A549 (cell line): ENCODE measurements at regions not wholly inside any gene's neighbourhood (a gene's known extent, or its start where the extent isn't known, plus 50 kb on each side); places are given as distances from the start of the nearest gene placed in this dataset.

Experiments
- ATAC-seq, 2 experiments: fragments of 200-7000 bp in 1 of 2; fragments of >200 bp in 1 of 2; cut with Nextera tagmentation in 1 of 2; cut with Tn5 transposase in 1 of 2; 3 replicates each; pipeline versions ENCODE4 v1.8.0 to v1.9.1; 2018 to 2020; ENCODE audit warnings: mild to moderate bottlenecking in 1 of 2, moderate library complexity in 1 of 2
- CTCF ChIA-PET: fragments of 300-600 bp; sonication (Branson Sonifier 250); formaldehyde crosslinking; extraction: SDS; loops from one replicate; lab custom pipeline; 2021; ENCODE audit warnings: antibody characterized with exemption, inconsistent platforms; lab: Yijun Ruan, JAX
- POLR2A ChIA-PET: fragments of 350-600 bp; formaldehyde crosslinking; extraction: SDS; loops from one replicate; lab custom pipeline; 2021; ENCODE audit warnings: antibody characterized with exemption, inconsistent platforms; lab: Yijun Ruan, JAX
- DNase-seq, 2 experiments: peaks; one replicate each; pipeline versions ENCODE4 v3.0.0 to v3.0.0-alpha.2; 2011 to 2016; ENCODE audit warnings: low read depth in 1 of 2, low spot score in 1 of 2
- FAIRE-seq: peaks from 2 replicates; lab custom pipeline; 2011; peaks lifted over from hg19 to GRCh38; lab: Jason Lieb, UNC
- H3K27ac ChIP-seq, 2 experiments: fragments of >200 bp; sonication (Bioruptor Twin); formaldehyde crosslinking; 3 replicates each; pipeline ENCODE4 v1.5.1; 2016 to 2017
- H3K4me1 ChIP-seq: fragments of >200 bp; sonication (Bioruptor Twin); formaldehyde crosslinking; 3 replicates; pipeline ENCODE4 v1.6.1; 2016
- H3K4me2 ChIP-seq: fragments of >200 bp; sonication (Bioruptor Twin); formaldehyde crosslinking; 3 replicates; pipeline ENCODE4 v1.6.1; 2016
- H3K4me3 ChIP-seq: fragments of >200 bp; sonication (Bioruptor Twin); formaldehyde crosslinking; 3 replicates; pipeline ENCODE4 v1.5.1; 2016
- H3K9me3 ChIP-seq: fragments of >200 bp; sonication (Bioruptor Twin); formaldehyde crosslinking; 3 replicates; pipeline ENCODE4 v1.6.1; 2016
- BCL3 ChIP-seq: fragments of >200 bp; sonication (Bioruptor Twin); formaldehyde crosslinking; IDR thresholded peaks from 3 replicates; pipeline ENCODE4 v1.6.1; 2016
- CBX2 ChIP-seq: fragments of 200-600 bp; sonication (generic); IDR thresholded peaks from 2 replicates; pipeline ENCODE4 v1.6.1; 2016; ENCODE audit warnings: low read depth, mild to moderate bottlenecking, borderline replicate concordance
- CBX8 ChIP-seq: fragments of 200-600 bp; sonication (generic); IDR thresholded peaks from 2 replicates; pipeline ENCODE4 v1.6.1; 2016
- CEBPB ChIP-seq, 2 experiments: fragments of >200 bp in 1 of 2; sonication (Bioruptor Twin) in 1 of 2; formaldehyde crosslinking in 1 of 2; IDR thresholded peaks; 2 replicates each; pipeline ENCODE4 v1.6.1; 2012 to 2016
- CHD2 ChIP-seq: fragments of 150-350 bp; IDR thresholded peaks from 2 replicates; pipeline ENCODE4 v1.6.1; 2014; ENCODE audit warnings: low read length; ENCODE audit not compliant: partially characterized antibody
- CHD4 ChIP-seq: fragments of 200-600 bp; sonication (generic); IDR thresholded peaks from 2 replicates; pipeline ENCODE4 v1.6.1; 2016; ENCODE audit warnings: antibody characterized with exemption, mild to moderate bottlenecking, borderline replicate concordance
- EHF ChIP-seq: fragments of 250-450 bp; sonication (Bioruptor Pico); IDR thresholded peaks from 2 replicates; pipeline ENCODE4 v1.5.0; 2020; ENCODE audit warnings: mild to moderate bottlenecking
- EP300 ChIP-seq, 2 experiments: fragments of >200 bp; sonication (Bioruptor Twin); formaldehyde crosslinking; IDR thresholded peaks; 2 replicates in 1 of 2; 3 replicates in 1 of 2; pipeline ENCODE4 v1.6.1; 2016 to 2017
- ESRRA ChIP-seq: fragments of 150-350 bp; IDR thresholded peaks from 2 replicates; pipeline ENCODE4 v1.6.1; 2014; ENCODE audit warnings: mild to moderate bottlenecking, low read length, borderline replicate concordance
- FOSL2 ChIP-seq, 2 experiments: fragments of 450-650 bp in 1 of 2; fragments of >200 bp in 1 of 2; sonication (Bioruptor Twin) in 1 of 2; formaldehyde crosslinking; IDR thresholded peaks; 2 replicates each; pipeline versions ENCODE4 v1.5.0 to v1.6.1; 2016 to 2020; ENCODE audit warnings: mild to moderate bottlenecking in 1 of 2, moderate library complexity in 1 of 2
- FOXS1 ChIP-seq: fragments of 250-450 bp; sonication (Bioruptor Pico); IDR thresholded peaks from 2 replicates; pipeline ENCODE4 v1.5.0; 2020; ENCODE audit warnings: mild to moderate bottlenecking, moderate library complexity
- HOXA7 ChIP-seq: fragments of 250-450 bp; sonication (Bioruptor Pico); IDR thresholded peaks from 2 replicates; pipeline ENCODE4 v1.5.0; 2020; ENCODE audit warnings: mild to moderate bottlenecking, moderate library complexity
- HOXB5 ChIP-seq: fragments of 250-450 bp; sonication (Bioruptor Pico); IDR thresholded peaks from 2 replicates; pipeline ENCODE4 v1.5.0; 2020; ENCODE audit warnings: mild to moderate bottlenecking, moderate library complexity
- JUN ChIP-seq, 2 experiments: fragments of >200 bp; sonication (Bioruptor Twin); formaldehyde crosslinking; IDR thresholded peaks; 2 replicates in 1 of 2; 3 replicates in 1 of 2; pipeline ENCODE4 v1.6.1; 2016 to 2017
- KDM1A ChIP-seq: fragments of 200-600 bp; sonication (generic); IDR thresholded peaks from 2 replicates; pipeline ENCODE4 v1.6.1; 2016; ENCODE audit warnings: low read depth, mild to moderate bottlenecking
- KDM5A ChIP-seq: fragments of 200-600 bp; sonication (generic); IDR thresholded peaks from 2 replicates; pipeline ENCODE4 v1.6.1; 2016; ENCODE audit warnings: antibody characterized with exemption, mild to moderate bottlenecking
- POLR2A ChIP-seq: IDR thresholded peaks from 2 replicates; pipeline ENCODE4 v1.6.1; 2012; ENCODE audit warnings: mild to moderate bottlenecking, low read length
- TFCP2L1 ChIP-seq: fragments of 250-450 bp; sonication (Bioruptor Pico); IDR thresholded peaks from 2 replicates; pipeline ENCODE4 v1.5.0; 2021; ENCODE audit warnings: mild to moderate bottlenecking
- USF2 ChIP-seq: fragments of 450-650 bp; IDR thresholded peaks from 2 replicates; pipeline ENCODE4 v1.6.1; 2014; ENCODE audit warnings: antibody characterized with exemption
- ZNF302 ChIP-seq: fragments of 250-450 bp; sonication (Bioruptor Pico); IDR thresholded peaks from 2 replicates; pipeline ENCODE4 v1.9.0; 2021; ENCODE audit warnings: inconsistent platforms, mild to moderate bottlenecking, moderate library complexity
- WGBS: methylation state at CpG from one replicate; pipeline ENCODE4 v1.1.6; 2017; ENCODE audit errors: missing lambda C conversion rate; 5-methylcytosine and 5-hydroxymethylcytosine counted together
- TF ChIP-seq, protein P1 (sequence below): IDR thresholded peaks from 2 replicates; pipeline ENCODE4 v1.6.1; 2012
- TF ChIP-seq, protein P2 (sequence below): IDR thresholded peaks from 2 replicates; pipeline ENCODE4 v1.6.1; 2012
- TF ChIP-seq, protein P3 (sequence below): fragments of 150-350 bp; IDR thresholded peaks from 2 replicates; pipeline ENCODE4 v1.6.1; 2014; ENCODE audit warnings: low read depth, mild to moderate bottlenecking, low read length
- TF ChIP-seq, protein P4 (sequence below): fragments of 250-450 bp; sonication (Bioruptor Pico); IDR thresholded peaks from 2 replicates; pipeline ENCODE4 v1.5.0; 2020; ENCODE audit warnings: low read depth, mild to moderate bottlenecking, moderate library complexity

DNA sequence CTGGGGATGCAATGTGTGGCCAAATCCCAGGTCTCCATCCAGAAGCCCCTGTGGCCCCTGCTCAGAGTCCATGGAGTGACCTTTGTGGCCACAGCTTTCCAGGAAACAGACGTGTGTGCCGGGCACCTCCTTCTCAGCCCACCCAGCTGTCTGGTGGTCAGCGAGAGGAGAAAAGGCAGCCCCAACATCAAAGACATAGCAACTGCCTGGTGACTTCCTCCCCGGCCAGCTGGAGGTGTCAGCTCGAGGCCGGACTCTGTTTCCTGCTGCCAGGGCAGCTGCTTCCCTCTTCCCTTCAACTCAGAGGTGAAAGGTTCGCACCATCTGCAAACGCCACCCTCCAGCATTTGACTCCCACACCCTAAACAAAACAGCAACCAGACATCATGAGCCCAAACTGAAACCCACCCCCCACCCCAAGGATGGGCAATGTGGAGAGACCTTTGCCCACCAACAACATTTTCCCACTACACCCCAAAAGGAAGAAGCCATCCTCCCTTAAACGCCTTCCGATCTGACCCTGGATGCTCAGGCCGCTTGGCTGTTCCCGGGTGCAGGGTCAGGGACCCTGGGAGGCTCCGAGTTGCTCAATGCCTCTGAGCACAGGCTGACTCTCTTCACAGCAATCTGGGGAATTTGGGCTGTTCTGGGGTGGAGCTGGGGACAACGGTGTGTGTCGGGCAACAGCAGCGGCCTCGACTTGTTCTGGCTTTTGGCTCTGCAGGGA, 162.3 kb downstream of the PSMG1 start:
- Histone ChIP-seq H3K9me3 (no peaks in the 10 kb centered on the region), H3K4me3 (no peak overlapping the region), H3K4me2 (peak overlapping the region; percentile 57), H3K4me1 (peaks cover 14% of the 10 kb centered on the region), H3K27ac (peak overlapping the region; percentile 38 to 78; a peak in 5 of 6 replicates)
- CTCF ChIA-PET: no interaction called here
- WGBS: 74% methylated on average over 8 of the region's 17 CpGs
- FAIRE-seq (no peak), ATAC-seq (peak; percentile 62 to 82; a peak in 4 of 6 replicates), DNase-seq (peak in 1 of 2 experiments; percentile 36)
- TF ChIP-seq CBX2: no peak
- TF ChIP-seq, protein P1, sequence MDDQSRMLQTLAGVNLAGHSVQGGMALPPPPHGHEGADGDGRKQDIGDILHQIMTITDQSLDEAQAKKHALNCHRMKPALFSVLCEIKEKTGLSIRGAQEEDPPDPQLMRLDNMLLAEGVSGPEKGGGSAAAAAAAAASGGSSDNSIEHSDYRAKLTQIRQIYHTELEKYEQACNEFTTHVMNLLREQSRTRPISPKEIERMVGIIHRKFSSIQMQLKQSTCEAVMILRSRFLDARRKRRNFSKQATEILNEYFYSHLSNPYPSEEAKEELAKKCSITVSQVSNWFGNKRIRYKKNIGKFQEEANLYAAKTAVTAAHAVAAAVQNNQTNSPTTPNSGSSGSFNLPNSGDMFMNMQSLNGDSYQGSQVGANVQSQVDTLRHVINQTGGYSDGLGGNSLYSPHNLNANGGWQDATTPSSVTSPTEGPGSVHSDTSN: no peak
- TF ChIP-seq KDM5A: no peak
- TF ChIP-seq, protein P2, sequence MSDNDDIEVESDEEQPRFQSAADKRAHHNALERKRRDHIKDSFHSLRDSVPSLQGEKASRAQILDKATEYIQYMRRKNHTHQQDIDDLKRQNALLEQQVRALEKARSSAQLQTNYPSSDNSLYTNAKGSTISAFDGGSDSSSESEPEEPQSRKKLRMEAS: no peak
- TF ChIP-seq, protein P3, sequence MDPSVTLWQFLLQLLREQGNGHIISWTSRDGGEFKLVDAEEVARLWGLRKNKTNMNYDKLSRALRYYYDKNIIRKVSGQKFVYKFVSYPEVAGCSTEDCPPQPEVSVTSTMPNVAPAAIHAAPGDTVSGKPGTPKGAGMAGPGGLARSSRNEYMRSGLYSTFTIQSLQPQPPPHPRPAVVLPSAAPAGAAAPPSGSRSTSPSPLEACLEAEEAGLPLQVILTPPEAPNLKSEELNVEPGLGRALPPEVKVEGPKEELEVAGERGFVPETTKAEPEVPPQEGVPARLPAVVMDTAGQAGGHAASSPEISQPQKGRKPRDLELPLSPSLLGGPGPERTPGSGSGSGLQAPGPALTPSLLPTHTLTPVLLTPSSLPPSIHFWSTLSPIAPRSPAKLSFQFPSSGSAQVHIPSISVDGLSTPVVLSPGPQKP: no peak
- no peak for TF ChIP-seq ESRRA
- no peak for TF ChIP-seq FOSL2 (IDR thresholded peaks at IDR 0.05)
- TF ChIP-seq FOSL2 (CRISPR knock-in tag; IDR thresholded peaks at IDR 0.05): peak; percentile 55; the same call in 1 of the 2 replicates
- no peak for TF ChIP-seq USF2
- no peak for TF ChIP-seq KDM1A
- no peak for TF ChIP-seq CBX8
- peak in 1 of 2 experiments; percentile 69; a peak in 2 of 4 replicates for TF ChIP-seq CEBPB (IDR thresholded peaks at IDR 0.05)
- POLR2A ChIA-PET: no interaction called here

- Histone ChIP-seq H3K4me1 (peaks cover 23% of the 10 kb centered on the region), H3K4me3 (no peak overlapping the region), H3K27ac (no peak overlapping the region), H3K9me3 (no peaks in the 10 kb centered on the region), H3K4me2 (no peak overlapping the region)
- ATAC-seq: no peak
- 68% methylated on average over 4 of the region's 4 CpGs for WGBS
- CTCF ChIA-PET: no interaction called here
- DNase-seq: no peak
- no peak for FAIRE-seq
- TF ChIP-seq EHF (CRISPR knock-in tag) (no peak), TFCP2L1 (CRISPR knock-in tag) (no peak)
- POLR2A ChIA-PET: no interaction called here
These were observed 164.5 kb downstream of the PSMG1 start for GRCh38 chr21:39018730-39019129.

- TF ChIP-seq FOSL2 (IDR thresholded peaks at IDR 0.05) (no peak), FOSL2 (CRISPR knock-in tag; IDR thresholded peaks at IDR 0.05) (no peak), POLR2A (no peak), BCL3 (no peak), JUN (IDR thresholded peaks at IDR 0.05) (no peak), CHD2 (no peak), CHD4 (no peak), USF2 (no peak), EP300 (IDR thresholded peaks at IDR 0.05) (no peak), CEBPB (IDR thresholded peaks at IDR 0.05) (no peak), HOXA7 (no peak), HOXB5 (CRISPR knock-in tag) (no peak), FOXS1 (CRISPR knock-in tag) (no peak), ZNF302 (CRISPR knock-in tag) (no peak)
- TF ChIP-seq, protein P1: no peak
- TF ChIP-seq, protein P4, sequence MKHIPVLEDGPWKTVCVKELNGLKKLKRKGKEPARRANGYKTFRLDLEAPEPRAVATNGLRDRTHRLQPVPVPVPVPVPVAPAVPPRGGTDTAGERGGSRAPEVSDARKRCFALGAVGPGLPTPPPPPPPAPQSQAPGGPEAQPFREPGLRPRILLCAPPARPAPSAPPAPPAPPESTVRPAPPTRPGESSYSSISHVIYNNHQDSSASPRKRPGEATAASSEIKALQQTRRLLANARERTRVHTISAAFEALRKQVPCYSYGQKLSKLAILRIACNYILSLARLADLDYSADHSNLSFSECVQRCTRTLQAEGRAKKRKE (CRISPR knock-in tag): no peak
- no peaks in the 10 kb centered on the region for H3K9me3 ChIP-seq
- ChIA-PET CTCF (interaction anchor here (1.0 kb wide), 1 partner anchor 13 kb away, joined by 3 read pairs; no protein-coding TSS in a partner anchor), POLR2A (no interaction called here)
- peaks cover 22% of the 10 kb centered on the region for H3K4me1 ChIP-seq
- no peak overlapping the region for H3K4me3 ChIP-seq
- H3K27ac ChIP-seq: no peak overlapping the region
- WGBS: 85% methylated on average over 4 of the region's 4 CpGs
- DNase-seq: no peak
- no peak overlapping the region for H3K4me2 ChIP-seq
- no peak for FAIRE-seq
- no peak for ATAC-seq
These were observed 166.4 kb downstream of the PSMG1 start for GRCh38 chr21:39016740-39017315.
